DMS79 (cell line): ENCODE measurements at regions not wholly inside any gene's neighbourhood (a gene's known extent, or its start where the extent isn't known, plus 50 kb on each side); places are given as distances from the start of the nearest gene placed in this dataset.

Experiments
- DNase-seq: peaks from one replicate; lab custom pipeline; 2025; lab: John Stamatoyannopoulos, UW

DNA sequence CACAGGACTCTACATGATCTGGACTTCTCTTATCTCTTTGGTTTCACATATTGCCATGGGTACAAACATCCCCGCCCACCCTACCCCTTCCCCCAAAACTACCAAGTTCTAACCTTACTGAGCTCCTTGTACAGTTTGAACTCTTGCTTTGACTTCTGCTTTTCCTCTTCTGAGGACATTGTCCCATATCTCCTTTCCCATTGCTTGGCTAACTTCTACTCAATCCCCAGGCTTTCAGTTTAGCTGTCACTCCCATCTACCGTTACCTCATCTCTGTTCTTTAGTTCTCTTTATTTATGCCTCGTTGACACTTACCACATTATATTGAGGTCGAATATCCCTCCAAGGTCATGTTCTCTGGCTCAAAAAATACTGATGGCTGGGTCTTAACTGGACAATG lies 393.5 kb upstream of the CADM1 start:
- no peak for DNase-seq

GRCh38 chr11:115896084-115896483 lies 391.9 kb upstream of the CADM1 start:
- DNase-seq, result no peak

- DNase-seq, result no peak
Observed at GRCh38 chr11:115895594-115895993, 391.4 kb upstream of the CADM1 start.

GRCh38 chr11:115894176-115894575 lies 390.0 kb upstream of the CADM1 start:
- DNase-seq, result peak; percentile 79

GRCh38 chr11:115893461-115894099 lies 389.4 kb upstream of the CADM1 start:
- no peak for DNase-seq

DNA sequence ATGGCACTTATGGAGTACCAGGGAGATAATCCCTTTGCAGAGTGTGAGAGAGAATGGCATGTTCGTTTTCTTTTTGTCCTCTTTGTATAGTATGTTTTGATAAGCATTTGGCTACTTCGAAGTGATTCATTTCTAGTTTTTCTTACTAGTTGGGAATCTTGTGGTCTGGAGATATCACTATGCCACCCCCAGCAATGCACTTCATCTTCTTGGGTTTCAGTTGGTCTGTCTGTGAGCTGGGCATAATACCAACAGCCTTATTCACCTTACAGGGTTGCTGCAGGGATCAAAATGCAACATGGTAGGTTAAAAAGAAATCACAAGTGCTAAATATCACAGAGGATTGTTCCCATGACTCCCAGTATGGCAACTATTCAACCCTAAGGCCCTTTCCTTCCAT lies 387.8 kb upstream of the CADM1 start:
- no peak for DNase-seq

GRCh38 chr11:115891581-115891980 lies 387.4 kb upstream of the CADM1 start:
- no peak for DNase-seq

GRCh38 chr11:115890500-115890899 lies 386.3 kb upstream of the CADM1 start:
- no peak for DNase-seq

DNA sequence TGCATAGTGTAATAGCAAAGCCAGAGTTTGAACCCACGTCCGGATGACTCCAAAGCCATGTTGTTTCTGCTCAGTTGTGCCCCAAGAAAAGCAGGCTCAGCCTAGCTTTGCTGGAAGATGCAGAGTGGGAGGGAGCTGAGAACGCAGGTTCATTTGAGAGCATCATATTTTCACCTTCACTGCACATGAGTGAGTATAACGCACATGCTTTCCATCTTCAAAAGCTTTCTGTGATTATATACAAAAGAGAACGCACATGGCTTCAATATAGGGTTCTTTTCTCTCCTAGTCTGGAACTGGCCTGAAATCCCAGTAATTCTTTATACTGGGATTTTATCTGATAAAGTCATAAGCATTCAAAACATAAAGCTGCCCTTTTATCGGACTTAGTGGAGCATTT lies 385.5 kb upstream of the CADM1 start:
- DNase-seq, result peak; percentile 66

- no peak for DNase-seq
Observed at GRCh38 chr11:115887727-115888126, 383.5 kb upstream of the CADM1 start.

DNA sequence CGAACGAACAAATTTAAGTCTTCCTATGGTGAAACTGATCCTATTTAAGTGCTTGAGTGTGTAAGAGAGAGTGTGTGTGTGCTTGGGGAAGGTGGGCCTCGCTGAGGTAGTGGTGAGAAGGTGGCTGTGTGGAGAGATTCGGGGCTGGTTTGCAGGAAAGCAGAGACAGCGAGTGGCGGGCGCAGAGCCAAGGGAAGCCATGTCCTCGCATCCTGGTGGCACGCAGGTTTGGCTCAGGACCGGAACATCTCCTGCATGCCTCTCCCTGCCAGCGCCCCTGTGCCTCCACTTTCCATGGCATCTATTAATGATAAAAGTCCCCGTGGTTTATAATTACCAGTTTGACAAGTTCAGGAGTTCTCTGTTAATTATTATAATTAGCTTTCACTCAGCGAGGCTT lies 383.1 kb upstream of the CADM1 start:
- DNase-seq, result peak; percentile 80

- no peak for DNase-seq
Observed at GRCh38 chr11:115886422-115886733, 382.2 kb upstream of the CADM1 start.

DNA sequence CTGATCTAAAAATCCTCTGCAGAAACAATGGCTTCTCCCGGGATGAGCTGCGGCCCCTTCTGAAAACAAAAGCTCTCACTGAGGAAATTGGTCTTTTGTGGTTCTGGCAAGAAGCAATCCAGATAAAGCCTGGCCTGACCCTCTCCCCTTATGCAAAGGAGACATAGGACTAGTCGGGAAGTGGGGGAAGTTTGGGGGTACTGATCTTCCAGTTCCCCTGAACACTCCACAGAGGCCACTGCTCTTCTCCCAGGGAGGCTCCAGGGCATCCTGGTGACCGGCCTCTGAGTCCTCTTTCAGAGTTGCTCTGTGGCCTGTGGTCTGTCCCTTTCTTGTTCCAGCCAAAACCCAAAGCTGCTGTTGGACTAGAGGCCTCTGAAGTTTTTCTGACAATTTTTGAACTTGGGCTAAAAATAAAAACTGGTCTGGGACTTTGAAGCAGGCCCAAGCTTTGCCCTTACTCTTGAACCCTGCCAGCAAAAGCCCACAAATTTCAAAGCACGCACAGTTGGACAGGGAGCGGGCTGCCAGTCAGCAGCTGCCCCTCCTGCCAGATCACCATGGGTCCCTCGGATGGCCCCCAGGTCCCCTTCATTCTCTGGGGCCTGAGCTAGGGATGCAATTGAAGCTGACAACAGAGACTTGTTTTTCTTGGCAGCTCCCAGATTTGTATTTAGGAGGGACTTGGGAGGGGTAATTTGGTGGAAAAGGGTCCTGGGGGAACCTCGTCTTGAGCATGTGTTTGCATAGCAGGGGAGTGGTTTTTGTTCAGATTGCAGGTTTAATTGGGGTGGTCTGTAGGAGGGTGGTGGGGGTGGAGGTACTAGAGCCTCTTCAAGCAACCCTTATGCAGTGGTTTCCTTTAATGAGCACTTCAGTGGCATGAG lies 381.6 kb upstream of the CADM1 start:
- DNase-seq, result peak; percentile 97

DNA sequence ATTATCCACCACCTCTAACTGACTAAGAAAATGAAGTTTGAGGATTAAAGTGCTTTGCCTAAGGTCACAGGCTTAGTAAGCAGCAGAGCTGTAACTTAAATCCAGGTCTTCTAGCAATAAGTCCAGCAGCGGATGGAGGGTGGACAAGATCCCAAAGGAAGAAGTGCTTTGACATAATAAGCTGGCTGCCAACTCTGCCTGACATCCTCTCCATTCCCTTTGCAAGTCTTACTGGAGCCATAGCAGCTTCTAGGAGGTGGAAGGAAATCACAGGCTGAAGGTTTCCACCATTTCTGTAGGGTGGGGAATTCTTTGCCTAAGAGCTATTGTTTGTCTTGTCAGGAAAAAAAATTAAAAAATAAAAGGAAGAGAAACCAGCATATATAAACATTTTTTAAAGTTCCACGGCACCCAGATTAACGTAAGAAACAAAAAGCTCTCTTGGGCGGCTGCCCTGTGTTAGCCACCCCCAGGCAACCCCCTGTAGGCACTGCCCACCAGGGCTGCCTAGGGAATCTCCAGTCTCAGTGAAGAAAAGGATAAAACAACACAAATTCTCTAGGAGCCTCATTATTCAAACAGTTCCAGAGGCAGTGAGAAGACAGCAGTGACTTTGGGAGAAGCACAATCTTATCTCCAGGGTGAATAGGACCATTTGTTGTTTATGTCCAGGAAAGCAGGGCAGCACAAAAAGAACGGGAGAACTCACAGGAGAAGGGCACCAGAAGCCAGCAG lies 380.8 kb upstream of the CADM1 start:
- no peak for DNase-seq

DNA sequence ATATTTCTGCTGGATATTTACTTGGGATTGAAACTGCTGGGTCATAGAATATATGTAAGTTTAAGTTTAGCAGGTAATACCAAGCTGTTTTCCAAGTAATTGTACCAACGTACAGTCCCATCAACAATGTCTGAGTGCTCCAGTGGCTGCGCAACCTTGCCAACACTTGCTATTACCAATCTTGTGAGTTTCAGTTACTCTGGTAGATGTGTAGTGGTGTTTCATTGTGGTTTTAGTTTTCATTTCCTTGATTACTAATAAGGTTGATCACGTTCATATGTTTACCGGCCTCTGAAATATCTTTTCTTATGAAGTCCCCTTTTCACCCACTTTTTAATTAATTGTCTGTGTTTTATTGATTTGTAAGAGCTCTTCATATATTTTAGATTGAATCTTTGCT lies 370.6 kb upstream of the CADM1 start:
- no peak for DNase-seq

GRCh38 chr11:115873813-115874212 lies 369.6 kb upstream of the CADM1 start:
- no peak for DNase-seq

DNA sequence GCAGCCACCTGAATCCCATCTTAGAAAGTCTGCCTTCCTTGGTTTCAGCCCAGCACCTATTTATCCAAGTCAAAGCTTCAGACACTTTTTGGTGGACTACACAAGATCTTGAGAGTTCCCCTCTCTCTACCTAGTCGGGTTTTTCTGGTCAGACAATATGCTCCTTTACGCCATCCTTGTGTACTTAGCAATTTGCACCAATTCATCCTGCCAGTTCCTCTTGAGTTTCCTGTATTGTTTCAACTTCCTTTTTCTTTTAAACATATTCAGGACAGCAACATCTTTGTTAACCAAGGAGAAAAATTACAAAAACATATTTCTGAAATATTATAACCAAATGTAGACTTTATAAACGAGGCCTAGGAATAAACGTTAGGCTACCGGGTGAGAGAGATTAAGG lies 368.2 kb upstream of the CADM1 start:
- DNase-seq, result no peak

DNA sequence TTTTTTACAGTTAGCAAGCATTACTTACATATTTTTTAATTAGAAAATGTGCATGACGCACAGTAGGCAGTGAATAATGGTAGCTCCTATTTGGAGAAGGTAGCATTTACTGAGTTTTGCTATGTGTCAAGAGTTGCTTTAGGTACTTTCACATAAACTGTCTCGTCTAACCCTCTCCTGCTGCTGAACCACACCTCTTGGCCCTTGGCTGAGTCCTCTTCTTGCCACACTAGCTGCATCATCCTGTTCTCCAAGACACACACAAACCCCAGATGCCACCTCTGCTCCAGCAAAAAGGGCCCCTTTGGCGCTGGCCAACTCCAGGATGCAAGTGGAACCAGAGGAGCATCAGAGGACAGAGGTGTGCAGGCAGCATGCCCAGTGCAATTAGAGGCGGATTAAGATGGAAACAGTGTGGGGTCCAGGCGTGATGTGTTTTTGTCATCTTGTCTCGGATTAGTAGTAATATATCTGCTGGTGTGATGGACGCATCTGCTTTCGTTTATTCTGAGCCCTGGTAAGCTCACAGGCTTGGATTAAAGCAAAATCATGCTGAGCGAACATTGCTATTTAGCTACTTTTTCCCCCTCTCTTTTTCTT lies 367.0 kb upstream of the CADM1 start:
- DNase-seq, result no peak

- DNase-seq, result no peak
Observed at GRCh38 chr11:115869780-115870431, 365.7 kb upstream of the CADM1 start.

GRCh38 chr11:115869131-115869530 lies 364.9 kb upstream of the CADM1 start:
- DNase-seq, result no peak

- no peak for DNase-seq
Observed at GRCh38 chr11:115860246-115860645, 356.0 kb upstream of the CADM1 start.

GRCh38 chr11:115848611-115849010 lies 344.4 kb upstream of the CADM1 start:
- no peak for DNase-seq
